Suprapubic skin (tissue), 4 donors: ENCODE measurements at regions not wholly inside any gene's neighbourhood (a gene's known extent, or its start where the extent isn't known, plus 50 kb on each side); places are given as distances from the start of the nearest gene placed in this dataset.

Source experiments
- DNase-seq, 2 donors: peaks; one replicate each; pipeline ENCODE4 v3.0.0-alpha.2; 2019; ENCODE audit warnings: low spot score in 2 of 2
- H3K27ac ChIP-seq: fragments of 200-600 bp; sonication (generic); one replicate; pipeline ENCODE4 v1.5.1; 2019
- H3K27me3 ChIP-seq: fragments of 200-600 bp; sonication (generic); one replicate; pipeline ENCODE4 v1.5.1; 2019
- H3K36me3 ChIP-seq: fragments of 200-600 bp; sonication (generic); one replicate; pipeline ENCODE4 v1.5.1; 2019
- H3K4me1 ChIP-seq: fragments of 200-600 bp; sonication (generic); one replicate; pipeline ENCODE4 v1.5.1; 2019
- H3K4me3 ChIP-seq: fragments of 200-600 bp; sonication (generic); one replicate; pipeline ENCODE4 v1.5.1; 2019; ENCODE audit warnings: mild to moderate bottlenecking
- H3K9me3 ChIP-seq: fragments of 200-600 bp; sonication (generic); one replicate; pipeline ENCODE4 v1.5.1; 2019
- EP300 ChIP-seq: sonication (generic); formaldehyde crosslinking; IDR thresholded peaks from one replicate; pipeline ENCODE4 v1.6.1; 2017; ENCODE audit warnings: antibody characterized with exemption
- POLR2A ChIP-seq, 2 donors: fragments of 450-650 bp; IDR thresholded peaks; one replicate each; pipeline ENCODE4 v1.6.1; 2017; ENCODE audit warnings: antibody characterized with exemption in 2 of 2, mild to moderate bottlenecking in 2 of 2, moderate library complexity in 2 of 2
- POLR2AphosphoS5 ChIP-seq, 3 donors: sonication (generic); formaldehyde crosslinking; IDR thresholded peaks; one replicate each; pipeline ENCODE4 v1.6.1; 2017; ENCODE audit warnings: antibody characterized with exemption in 3 of 3
- WGBS: methylation state at CpG from one replicate; pipeline ENCODE4 v1.1.5; 2018; 5-methylcytosine and 5-hydroxymethylcytosine counted together
- TF ChIP-seq, protein P1 (sequence below), 2 donors: fragments of 200-600 bp in 1 of 2; fragments of 450-650 bp in 1 of 2; sonication (generic) in 1 of 2; IDR thresholded peaks; one replicate each; pipeline ENCODE4 v1.5.1; 2016 to 2019; ENCODE audit warnings: antibody characterized with exemption in 2 of 2, mild to moderate bottlenecking in 1 of 2, moderate library complexity in 1 of 2

DNA sequence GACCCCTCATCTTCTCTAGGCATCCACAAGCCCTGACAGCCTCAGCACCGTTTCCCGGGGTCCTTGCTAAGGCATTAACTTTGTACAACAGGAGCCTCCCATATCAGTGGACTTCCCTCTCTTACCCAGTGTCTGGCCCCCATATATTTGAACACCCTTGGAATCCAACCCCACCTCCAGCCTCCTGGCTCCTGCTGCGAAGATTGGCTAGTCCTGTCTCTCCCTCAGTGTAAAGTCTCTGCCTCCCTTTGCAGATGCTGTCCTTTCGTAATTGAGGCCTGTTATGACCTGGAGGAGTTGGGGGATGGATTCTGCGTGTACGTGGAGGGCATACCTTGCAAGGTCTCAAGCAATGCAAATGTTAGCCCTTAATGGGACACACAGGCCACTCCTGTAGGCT lies 413.7 kb downstream of the IRS2 start:
- H3K4me3 ChIP-seq, result no peak overlapping the region
- 95% methylated on average over 6 of the region's 6 CpGs for WGBS
- no peak for DNase-seq

DNA sequence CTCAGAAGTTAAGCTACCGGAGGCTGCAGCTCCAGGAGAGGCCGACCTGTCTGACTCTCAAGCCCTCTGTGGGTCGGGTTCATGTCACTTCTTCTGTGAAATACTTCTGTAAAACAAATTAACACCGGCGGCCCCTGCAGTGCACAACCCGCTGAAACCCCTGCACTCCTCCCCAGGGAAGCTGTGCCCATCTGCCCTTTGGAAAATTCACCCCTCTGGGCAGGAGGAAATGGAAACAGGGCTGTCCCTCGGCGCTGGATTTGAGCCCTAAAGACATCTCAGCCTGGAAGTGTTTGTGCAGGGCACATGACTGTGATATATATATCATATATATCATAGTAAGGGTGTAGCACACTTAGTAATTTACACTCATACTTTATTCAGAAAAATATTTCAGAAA lies 415.3 kb downstream of the IRS2 start:
- Histone ChIP-seq H3K27me3 (no peaks in the 10 kb centered on the region), H3K36me3 (no peaks in the 10 kb centered on the region), H3K4me3 (no peak overlapping the region), H3K4me1 (no peaks in the 10 kb centered on the region), H3K9me3 (no peaks in the 10 kb centered on the region), H3K27ac (no peak overlapping the region)
- 58% methylated on average over 3 of the region's 8 CpGs for WGBS
- TF ChIP-seq, protein P1, sequence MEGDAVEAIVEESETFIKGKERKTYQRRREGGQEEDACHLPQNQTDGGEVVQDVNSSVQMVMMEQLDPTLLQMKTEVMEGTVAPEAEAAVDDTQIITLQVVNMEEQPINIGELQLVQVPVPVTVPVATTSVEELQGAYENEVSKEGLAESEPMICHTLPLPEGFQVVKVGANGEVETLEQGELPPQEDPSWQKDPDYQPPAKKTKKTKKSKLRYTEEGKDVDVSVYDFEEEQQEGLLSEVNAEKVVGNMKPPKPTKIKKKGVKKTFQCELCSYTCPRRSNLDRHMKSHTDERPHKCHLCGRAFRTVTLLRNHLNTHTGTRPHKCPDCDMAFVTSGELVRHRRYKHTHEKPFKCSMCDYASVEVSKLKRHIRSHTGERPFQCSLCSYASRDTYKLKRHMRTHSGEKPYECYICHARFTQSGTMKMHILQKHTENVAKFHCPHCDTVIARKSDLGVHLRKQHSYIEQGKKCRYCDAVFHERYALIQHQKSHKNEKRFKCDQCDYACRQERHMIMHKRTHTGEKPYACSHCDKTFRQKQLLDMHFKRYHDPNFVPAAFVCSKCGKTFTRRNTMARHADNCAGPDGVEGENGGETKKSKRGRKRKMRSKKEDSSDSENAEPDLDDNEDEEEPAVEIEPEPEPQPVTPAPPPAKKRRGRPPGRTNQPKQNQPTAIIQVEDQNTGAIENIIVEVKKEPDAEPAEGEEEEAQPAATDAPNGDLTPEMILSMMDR (IDR thresholded peaks at IDR 0.05), result no peak
- TF ChIP-seq POLR2AphosphoS5 (IDR thresholded peaks at IDR 0.05) (no peak), POLR2A (IDR thresholded peaks at IDR 0.05) (no peak), EP300 (no peak)
- no peak for DNase-seq

More for the DNA sequence above, 413.7 kb downstream of the IRS2 start:
- Histone ChIP-seq H3K27me3 (no peaks in the 10 kb centered on the region), H3K9me3 (no peaks in the 10 kb centered on the region), H3K4me1 (no peaks in the 10 kb centered on the region), H3K27ac (no peak overlapping the region), H3K36me3 (no peaks in the 10 kb centered on the region)
- TF ChIP-seq POLR2A (IDR thresholded peaks at IDR 0.05), result no peak
- TF ChIP-seq, protein P1 (IDR thresholded peaks at IDR 0.05), result no peak
- no peak for TF ChIP-seq POLR2AphosphoS5 (IDR thresholded peaks at IDR 0.05)
- no peak for TF ChIP-seq EP300

DNA sequence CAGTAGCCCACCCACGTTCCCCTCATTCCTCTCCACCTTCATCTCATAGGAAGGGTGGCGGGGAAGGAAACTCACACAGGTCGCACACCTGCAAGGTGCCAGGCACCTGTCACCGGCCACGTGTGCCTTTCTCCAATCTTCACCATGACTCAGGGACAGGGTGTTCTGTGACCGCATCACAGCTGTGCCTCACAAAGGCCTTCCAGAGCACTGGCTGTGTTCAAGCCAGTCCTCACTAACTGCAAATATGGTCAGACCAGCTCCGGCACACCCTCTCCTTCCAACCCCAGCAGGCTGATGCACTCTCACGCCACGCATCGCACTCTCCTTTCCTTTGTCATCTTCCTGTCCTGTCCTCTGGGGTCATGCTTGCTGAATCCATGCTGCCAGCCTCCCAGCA lies 415.9 kb downstream of the IRS2 start:
- H3K36me3 ChIP-seq, result no peaks in the 10 kb centered on the region
- no peaks in the 10 kb centered on the region for H3K4me1 ChIP-seq
- no peaks in the 10 kb centered on the region for H3K27me3 ChIP-seq
- H3K9me3 ChIP-seq, result no peaks in the 10 kb centered on the region
- WGBS, result 88% methylated on average over 10 of the region's 10 CpGs
- no peak for TF ChIP-seq POLR2AphosphoS5 (IDR thresholded peaks at IDR 0.05)
- TF ChIP-seq POLR2A (IDR thresholded peaks at IDR 0.05), result no peak
- TF ChIP-seq, protein P1 (IDR thresholded peaks at IDR 0.05), result no peak
- TF ChIP-seq EP300, result no peak
- no peak overlapping the region for H3K4me3 ChIP-seq
- no peak for DNase-seq
- H3K27ac ChIP-seq, result no peak overlapping the region

DNA sequence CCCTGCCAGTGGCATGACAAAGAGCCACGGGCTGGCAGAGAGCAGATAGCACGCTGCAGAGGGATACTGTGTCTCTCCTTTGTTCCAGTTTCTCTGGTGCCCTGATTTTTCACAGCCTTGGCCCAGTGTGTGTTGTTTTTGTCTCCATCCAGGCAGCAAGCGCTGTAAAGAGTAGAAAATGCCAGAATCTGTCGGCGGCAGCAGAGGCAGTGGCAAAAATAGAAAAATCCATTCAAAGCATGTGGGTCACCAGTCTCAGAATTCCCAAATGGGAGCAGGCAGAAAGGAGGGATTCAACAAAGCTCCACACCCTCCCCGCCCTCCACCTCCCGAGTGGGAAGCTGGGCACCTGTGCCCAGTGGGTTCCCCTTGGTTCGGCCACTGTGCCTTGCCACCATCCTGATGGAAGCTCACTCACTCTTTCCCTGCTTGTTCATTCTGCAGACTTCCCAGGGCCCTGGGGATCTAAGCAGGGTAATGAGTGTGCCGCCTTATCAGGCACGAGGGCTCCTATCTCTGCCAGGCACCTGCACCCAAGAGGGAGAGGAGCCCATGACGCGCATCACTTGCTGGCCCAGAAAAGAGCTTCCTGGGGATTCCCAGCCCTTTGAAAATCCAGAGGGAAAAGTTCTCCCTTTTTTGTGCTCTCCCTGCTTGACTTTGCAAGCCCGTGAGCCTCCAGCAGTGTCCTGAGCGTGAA lies 416.9 kb downstream of the IRS2 start:
- no peak for DNase-seq
- Histone ChIP-seq H3K27ac (no peak overlapping the region), H3K9me3 (no peaks in the 10 kb centered on the region), H3K4me3 (no peak overlapping the region), H3K4me1 (no peaks in the 10 kb centered on the region), H3K27me3 (no peaks in the 10 kb centered on the region), H3K36me3 (no peaks in the 10 kb centered on the region)
- 69% methylated on average over 14 of the region's 14 CpGs for WGBS
- TF ChIP-seq, protein P1 (IDR thresholded peaks at IDR 0.05), result no peak
- no peak for TF ChIP-seq EP300
- no peak for TF ChIP-seq POLR2A (IDR thresholded peaks at IDR 0.05)
- TF ChIP-seq POLR2AphosphoS5 (IDR thresholded peaks at IDR 0.05), result no peak

DNA sequence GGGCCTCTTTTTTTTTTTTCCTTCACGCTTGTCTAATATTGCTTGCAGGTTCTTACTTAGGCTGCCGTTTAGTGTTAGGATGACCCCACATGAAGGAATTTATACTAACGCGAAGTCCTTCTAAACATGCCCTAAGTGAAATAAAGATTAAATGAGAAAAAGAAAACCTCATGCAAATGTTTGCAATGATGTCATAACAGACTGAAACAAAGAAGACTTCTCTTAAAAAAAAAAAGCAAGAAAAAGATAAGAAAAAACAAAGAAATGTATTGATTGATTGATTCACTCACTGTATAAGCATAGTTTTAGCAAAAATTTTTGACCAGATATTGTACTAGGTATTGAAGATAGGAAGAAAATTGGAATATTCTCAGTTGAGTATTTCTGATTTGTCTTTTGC lies 418.2 kb downstream of the IRS2 start:
- 84% methylated on average over 4 of the region's 4 CpGs for WGBS
- DNase-seq, result no peak
- H3K9me3 ChIP-seq, result no peaks in the 10 kb centered on the region
- no peak overlapping the region for H3K4me3 ChIP-seq
- H3K27me3 ChIP-seq, result no peaks in the 10 kb centered on the region
- no peaks in the 10 kb centered on the region for H3K36me3 ChIP-seq
- TF ChIP-seq, protein P1 (IDR thresholded peaks at IDR 0.05), result no peak
- TF ChIP-seq EP300 (no peak), POLR2AphosphoS5 (IDR thresholded peaks at IDR 0.05) (no peak)
- H3K4me1 ChIP-seq, result no peaks in the 10 kb centered on the region
- no peak overlapping the region for H3K27ac ChIP-seq
